ENCODE measurements at regions not wholly inside any gene's neighbourhood (a gene's known extent, or its start where the extent isn't known, plus 50 kb on each side); places are given as distances from the start of the nearest gene placed in this dataset.
"Not testable (repeated sequence)": the region's sequence is repeated elsewhere in the genome, so short reads cannot be mapped to it uniquely, and the experiment has no call there.

- H3K36me3 Mint-ChIP-seq (ENCODE audit: low read depth) = no peaks in the 10 kb centered on the region
- DNase-seq = no peak
- H3K4me3 Mint-ChIP-seq = no peak overlapping the region
- intact Hi-C loops (cut with micrococcal nuclease) = no loop called here
- H3K4me1 Mint-ChIP-seq = no peaks in the 10 kb centered on the region
- no peaks in the 10 kb centered on the region for H3K27me3 Mint-ChIP-seq
- no peak overlapping the region for H3K27ac Mint-ChIP-seq
- peaks cover 10% of the 10 kb centered on the region for H3K9me3 Mint-ChIP-seq
Observed at GRCh38 chr4:31190671-31191070, 470.5 kb downstream of the PCDH7 start.

GRCh38 chr4:31192341-31192740 is 472.2 kb downstream of the PCDH7 start:
- H3K27ac Mint-ChIP-seq = no peak overlapping the region
- no peak overlapping the region for H3K4me3 Mint-ChIP-seq
- H3K36me3 Mint-ChIP-seq (ENCODE audit: low read depth) = no peaks in the 10 kb centered on the region
- peaks cover 17% of the 10 kb centered on the region for H3K9me3 Mint-ChIP-seq
- no peak for DNase-seq
- H3K4me1 Mint-ChIP-seq = no peaks in the 10 kb centered on the region
- intact Hi-C loops (cut with micrococcal nuclease) = no loop called here
- H3K27me3 Mint-ChIP-seq = no peaks in the 10 kb centered on the region

GRCh38 chr4:31193521-31193920 is 473.4 kb downstream of the PCDH7 start:
- Mint-ChIP-seq H3K36me3 (ENCODE audit: low read depth) (no peaks in the 10 kb centered on the region), H3K27ac (no peak overlapping the region), H3K27me3 (no peaks in the 10 kb centered on the region), H3K9me3 (peaks cover 17% of the 10 kb centered on the region), H3K4me1 (no peaks in the 10 kb centered on the region), H3K4me3 (no peak overlapping the region)
- intact Hi-C loops (cut with micrococcal nuclease) = no loop called here
- DNase-seq = no peak

- no peak overlapping the region for H3K4me3 Mint-ChIP-seq
- H3K36me3 Mint-ChIP-seq (ENCODE audit: low read depth) = no peaks in the 10 kb centered on the region
- H3K9me3 Mint-ChIP-seq = peaks cover 17% of the 10 kb centered on the region
- DNase-seq = no peak
- no peaks in the 10 kb centered on the region for H3K4me1 Mint-ChIP-seq
- intact Hi-C loops (cut with micrococcal nuclease) = no loop called here
- no peaks in the 10 kb centered on the region for H3K27me3 Mint-ChIP-seq
- H3K27ac Mint-ChIP-seq = no peak overlapping the region
Observed at GRCh38 chr4:31194823-31195222, 474.7 kb downstream of the PCDH7 start.

- intact Hi-C loops (cut with micrococcal nuclease) = no loop called here
- H3K9me3 Mint-ChIP-seq = peaks cover 16% of the 10 kb centered on the region
- no peaks in the 10 kb centered on the region for H3K27me3 Mint-ChIP-seq
- DNase-seq = no peak
- no peaks in the 10 kb centered on the region for H3K36me3 Mint-ChIP-seq (ENCODE audit: low read depth)
- H3K27ac Mint-ChIP-seq = no peak overlapping the region
- H3K4me1 Mint-ChIP-seq = no peaks in the 10 kb centered on the region
- no peak overlapping the region for H3K4me3 Mint-ChIP-seq
Observed at GRCh38 chr4:31199644-31200043, 479.5 kb downstream of the PCDH7 start.

DNA sequence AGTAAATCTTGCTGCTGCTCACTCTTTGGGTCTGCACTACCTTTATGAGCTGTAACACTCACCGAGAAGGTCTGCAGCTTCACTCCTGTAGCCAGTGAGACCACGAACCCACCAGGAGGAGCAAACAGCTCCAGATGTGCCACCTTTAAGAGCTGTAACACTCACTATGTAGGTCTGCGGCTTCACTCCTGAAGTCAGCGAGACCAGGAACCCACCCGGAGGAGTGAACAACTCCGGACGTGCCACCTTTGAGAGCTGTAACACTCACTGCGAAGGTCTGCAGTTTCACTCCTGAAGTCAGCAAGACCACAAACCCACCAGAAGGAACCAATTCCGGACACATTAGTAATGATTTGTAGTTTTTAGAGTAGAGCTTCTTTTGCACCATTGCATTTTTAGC is 481.9 kb downstream of the PCDH7 start:
- H3K9me3 Mint-ChIP-seq; H3K27me3 Mint-ChIP-seq; H3K27ac Mint-ChIP-seq; DNase-seq; H3K36me3 Mint-ChIP-seq (ENCODE audit: low read depth); intact Hi-C loops (cut with micrococcal nuclease); H3K4me1 Mint-ChIP-seq; H3K4me3 Mint-ChIP-seq: not testable (repeated sequence)

DNA sequence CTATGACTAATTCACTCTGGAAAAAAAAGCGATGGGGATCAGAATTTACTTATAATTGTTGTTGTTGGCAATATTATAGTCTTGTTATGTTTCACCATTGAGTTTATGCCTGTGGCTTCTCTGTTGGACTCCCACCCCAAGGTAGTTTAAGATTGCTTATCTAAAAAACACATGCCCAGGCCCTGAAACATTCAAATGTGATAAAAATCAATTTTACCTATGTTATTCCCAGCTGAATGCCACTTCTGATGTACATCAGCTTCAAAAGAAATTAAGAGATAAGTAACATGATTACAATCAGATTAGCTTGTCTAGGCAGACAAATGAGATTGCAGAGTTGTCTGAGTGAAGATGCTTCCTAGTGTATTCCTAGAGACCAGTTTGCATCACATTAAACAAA is 484.7 kb downstream of the PCDH7 start:
- peaks cover 6% of the 10 kb centered on the region for H3K9me3 Mint-ChIP-seq
- intact Hi-C loops (cut with micrococcal nuclease) = no loop called here
- no peaks in the 10 kb centered on the region for H3K36me3 Mint-ChIP-seq (ENCODE audit: low read depth)
- no peaks in the 10 kb centered on the region for H3K4me1 Mint-ChIP-seq
- H3K27me3 Mint-ChIP-seq = no peaks in the 10 kb centered on the region
- no peak overlapping the region for H3K27ac Mint-ChIP-seq
- no peak overlapping the region for H3K4me3 Mint-ChIP-seq
- DNase-seq = no peak

GRCh38 chr4:31220921-31221320 is 500.8 kb downstream of the PCDH7 start:
- no peak overlapping the region for H3K27ac Mint-ChIP-seq
- no peaks in the 10 kb centered on the region for H3K27me3 Mint-ChIP-seq
- intact Hi-C loops (cut with micrococcal nuclease) = no loop called here
- DNase-seq = no peak
- no peaks in the 10 kb centered on the region for H3K4me1 Mint-ChIP-seq
- no peaks in the 10 kb centered on the region for H3K9me3 Mint-ChIP-seq
- no peaks in the 10 kb centered on the region for H3K36me3 Mint-ChIP-seq (ENCODE audit: low read depth)
- H3K4me3 Mint-ChIP-seq = no peak overlapping the region

GRCh38 chr4:31228068-31228467 is 507.9 kb downstream of the PCDH7 start:
- intact Hi-C loops (cut with micrococcal nuclease) = no loop called here
- no peaks in the 10 kb centered on the region for H3K9me3 Mint-ChIP-seq
- no peaks in the 10 kb centered on the region for H3K4me1 Mint-ChIP-seq
- H3K4me3 Mint-ChIP-seq = no peak overlapping the region
- DNase-seq = no peak
- no peaks in the 10 kb centered on the region for H3K27me3 Mint-ChIP-seq
- no peak overlapping the region for H3K27ac Mint-ChIP-seq
- H3K36me3 Mint-ChIP-seq (ENCODE audit: low read depth) = no peaks in the 10 kb centered on the region

- Mint-ChIP-seq H3K4me1 (no peaks in the 10 kb centered on the region), H3K36me3 (ENCODE audit: low read depth) (no peaks in the 10 kb centered on the region), H3K27me3 (no peaks in the 10 kb centered on the region), H3K9me3 (no peaks in the 10 kb centered on the region), H3K4me3 (no peak overlapping the region), H3K27ac (no peak overlapping the region)
- intact Hi-C loops (cut with micrococcal nuclease) = no loop called here
- DNase-seq = no peak
Observed at GRCh38 chr4:31230594-31230993, 510.4 kb downstream of the PCDH7 start.

- Mint-ChIP-seq H3K27ac (no peak overlapping the region), H3K36me3 (ENCODE audit: low read depth) (no peaks in the 10 kb centered on the region), H3K9me3 (peaks cover 5% of the 10 kb centered on the region), H3K4me3 (no peak overlapping the region), H3K4me1 (no peaks in the 10 kb centered on the region), H3K27me3 (no peaks in the 10 kb centered on the region)
- intact Hi-C loops (cut with micrococcal nuclease) = no loop called here
- DNase-seq = peak; percentile 54
Observed at GRCh38 chr4:31234494-31234893, 514.3 kb downstream of the PCDH7 start.

DNA sequence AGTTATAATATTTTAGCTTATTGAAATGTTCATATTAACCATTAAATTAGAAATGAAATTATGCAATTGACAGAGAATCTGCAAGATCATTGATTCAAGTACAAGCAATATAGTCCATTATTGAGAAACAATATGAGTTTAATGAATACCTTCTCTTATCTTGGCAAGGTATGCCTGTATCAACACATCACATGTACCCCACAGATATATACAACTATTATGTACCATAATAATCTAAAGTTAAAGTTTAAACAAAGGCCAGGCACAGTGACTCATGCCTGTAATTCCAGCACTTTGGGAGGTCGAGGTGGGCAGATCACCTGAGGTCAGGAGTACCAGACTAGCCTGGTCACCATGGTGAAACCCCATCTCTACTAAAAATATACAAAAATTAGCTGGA is 514.7 kb downstream of the PCDH7 start:
- H3K9me3 Mint-ChIP-seq = peaks cover 5% of the 10 kb centered on the region
- DNase-seq = no peak
- H3K27ac Mint-ChIP-seq = no peak overlapping the region

GRCh38 chr4:31236020-31236638 is 516.0 kb downstream of the PCDH7 start:
- intact Hi-C loops (cut with micrococcal nuclease) = no loop called here
- DNase-seq = no peak
- no peak overlapping the region for H3K27ac Mint-ChIP-seq
- no peak overlapping the region for H3K4me3 Mint-ChIP-seq
- H3K4me1 Mint-ChIP-seq = no peaks in the 10 kb centered on the region
- H3K36me3 Mint-ChIP-seq (ENCODE audit: low read depth) = no peaks in the 10 kb centered on the region
- H3K27me3 Mint-ChIP-seq = no peaks in the 10 kb centered on the region
- peaks cover 5% of the 10 kb centered on the region for H3K9me3 Mint-ChIP-seq

More for the DNA sequence above, 514.7 kb downstream of the PCDH7 start:
- intact Hi-C loops (cut with micrococcal nuclease) = no loop called here
- Mint-ChIP-seq H3K4me3 (no peak overlapping the region), H3K36me3 (ENCODE audit: low read depth) (no peaks in the 10 kb centered on the region), H3K4me1 (no peaks in the 10 kb centered on the region), H3K27me3 (no peaks in the 10 kb centered on the region)

DNA sequence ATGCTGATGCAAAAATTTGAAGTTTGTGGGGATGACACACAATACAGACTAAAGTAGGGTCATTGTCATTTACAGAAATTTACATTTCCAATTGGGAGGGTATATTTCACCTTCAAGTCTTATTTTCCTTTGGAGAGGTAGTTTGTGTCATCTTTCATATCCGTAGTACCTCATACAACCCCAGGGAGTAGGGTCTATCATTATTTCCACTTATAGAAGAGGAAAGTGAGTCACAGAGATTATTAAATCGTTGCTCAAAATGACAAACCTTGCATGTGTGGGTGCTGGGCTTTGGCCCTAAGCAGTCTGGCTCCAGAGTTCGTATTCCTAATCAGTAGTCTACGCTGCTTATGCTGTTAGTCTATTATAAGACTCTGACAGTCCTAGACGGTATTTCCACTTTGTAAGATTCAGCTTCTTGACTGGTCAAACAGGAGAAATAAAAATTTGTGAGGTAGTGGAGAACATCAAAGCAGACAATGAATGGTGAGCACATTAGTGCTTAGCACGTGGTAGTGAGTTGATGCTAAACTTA is 516.5 kb downstream of the PCDH7 start:
- H3K9me3 Mint-ChIP-seq = peaks cover 5% of the 10 kb centered on the region
- intact Hi-C loops (cut with micrococcal nuclease) = no loop called here
- no peak for DNase-seq
- no peak overlapping the region for H3K27ac Mint-ChIP-seq
- H3K36me3 Mint-ChIP-seq (ENCODE audit: low read depth) = no peaks in the 10 kb centered on the region
- H3K4me3 Mint-ChIP-seq = no peak overlapping the region
- no peaks in the 10 kb centered on the region for H3K4me1 Mint-ChIP-seq
- no peaks in the 10 kb centered on the region for H3K27me3 Mint-ChIP-seq

GRCh38 chr4:31237233-31237632 is 517.1 kb downstream of the PCDH7 start:
- Mint-ChIP-seq H3K9me3 (peaks cover 5% of the 10 kb centered on the region), H3K4me1 (no peaks in the 10 kb centered on the region), H3K27ac (no peak overlapping the region), H3K27me3 (no peaks in the 10 kb centered on the region), H3K36me3 (ENCODE audit: low read depth) (no peaks in the 10 kb centered on the region), H3K4me3 (no peak overlapping the region)
- intact Hi-C loops (cut with micrococcal nuclease) = no loop called here
- DNase-seq = no peak
